ENCODE measurements at regions not wholly inside any gene's neighbourhood (a gene's known extent, or its start where the extent isn't known, plus 50 kb on each side); places are given as distances from the start of the nearest gene placed in this dataset.

- TF ChIP-seq CTCF (conservative IDR thresholded peaks at IDR 0.05; ENCODE audit: low read depth in 2 of 2): no peak
- no peak for TF ChIP-seq EZH2phosphoT487 (IDR thresholded peaks at IDR 0.05; ENCODE audit: unreplicated experiment)
- TF ChIP-seq EZH2 (IDR thresholded peaks at IDR 0.05; ENCODE audit: low read depth, unreplicated experiment): no peak
- TF ChIP-seq, protein P1, sequence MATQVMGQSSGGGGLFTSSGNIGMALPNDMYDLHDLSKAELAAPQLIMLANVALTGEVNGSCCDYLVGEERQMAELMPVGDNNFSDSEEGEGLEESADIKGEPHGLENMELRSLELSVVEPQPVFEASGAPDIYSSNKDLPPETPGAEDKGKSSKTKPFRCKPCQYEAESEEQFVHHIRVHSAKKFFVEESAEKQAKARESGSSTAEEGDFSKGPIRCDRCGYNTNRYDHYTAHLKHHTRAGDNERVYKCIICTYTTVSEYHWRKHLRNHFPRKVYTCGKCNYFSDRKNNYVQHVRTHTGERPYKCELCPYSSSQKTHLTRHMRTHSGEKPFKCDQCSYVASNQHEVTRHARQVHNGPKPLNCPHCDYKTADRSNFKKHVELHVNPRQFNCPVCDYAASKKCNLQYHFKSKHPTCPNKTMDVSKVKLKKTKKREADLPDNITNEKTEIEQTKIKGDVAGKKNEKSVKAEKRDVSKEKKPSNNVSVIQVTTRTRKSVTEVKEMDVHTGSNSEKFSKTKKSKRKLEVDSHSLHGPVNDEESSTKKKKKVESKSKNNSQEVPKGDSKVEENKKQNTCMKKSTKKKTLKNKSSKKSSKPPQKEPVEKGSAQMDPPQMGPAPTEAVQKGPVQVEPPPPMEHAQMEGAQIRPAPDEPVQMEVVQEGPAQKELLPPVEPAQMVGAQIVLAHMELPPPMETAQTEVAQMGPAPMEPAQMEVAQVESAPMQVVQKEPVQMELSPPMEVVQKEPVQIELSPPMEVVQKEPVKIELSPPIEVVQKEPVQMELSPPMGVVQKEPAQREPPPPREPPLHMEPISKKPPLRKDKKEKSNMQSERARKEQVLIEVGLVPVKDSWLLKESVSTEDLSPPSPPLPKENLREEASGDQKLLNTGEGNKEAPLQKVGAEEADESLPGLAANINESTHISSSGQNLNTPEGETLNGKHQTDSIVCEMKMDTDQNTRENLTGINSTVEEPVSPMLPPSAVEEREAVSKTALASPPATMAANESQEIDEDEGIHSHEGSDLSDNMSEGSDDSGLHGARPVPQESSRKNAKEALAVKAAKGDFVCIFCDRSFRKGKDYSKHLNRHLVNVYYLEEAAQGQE (IDR thresholded peaks at IDR 0.05; ENCODE audit: unreplicated experiment): no peak
- no peak for TF ChIP-seq POLR2AphosphoS5 (IDR thresholded peaks at IDR 0.05; ENCODE audit: low read depth)
- no peak for TF ChIP-seq ZNF114 (CRISPR knock-in tag; IDR thresholded peaks at IDR 0.05)
- no peak for TF ChIP-seq CREB1 (CRISPR knock-in tag; IDR thresholded peaks at IDR 0.05; ENCODE audit: low read depth)
- no peak for TF ChIP-seq ETS1 (IDR thresholded peaks at IDR 0.05)
- TF ChIP-seq NANOG (IDR thresholded peaks at IDR 0.05; ENCODE audit: borderline replicate concordance): no peak
- no peak for TF ChIP-seq ZNF331 (CRISPR knock-in tag; IDR thresholded peaks at IDR 0.05; ENCODE audit: low read depth)
- TF ChIP-seq JUNB (IDR thresholded peaks at IDR 0.05; ENCODE audit: unreplicated experiment): no peak
Measured at GRCh38 chr16:60815033-60815432, 1221.2 kb downstream of the CDH8 start.
